ENCODE measurements at regions not wholly inside any gene's neighbourhood (a gene's known extent, or its start where the extent isn't known, plus 50 kb on each side); places are given as distances from the start of the nearest gene placed in this dataset.

DNA sequence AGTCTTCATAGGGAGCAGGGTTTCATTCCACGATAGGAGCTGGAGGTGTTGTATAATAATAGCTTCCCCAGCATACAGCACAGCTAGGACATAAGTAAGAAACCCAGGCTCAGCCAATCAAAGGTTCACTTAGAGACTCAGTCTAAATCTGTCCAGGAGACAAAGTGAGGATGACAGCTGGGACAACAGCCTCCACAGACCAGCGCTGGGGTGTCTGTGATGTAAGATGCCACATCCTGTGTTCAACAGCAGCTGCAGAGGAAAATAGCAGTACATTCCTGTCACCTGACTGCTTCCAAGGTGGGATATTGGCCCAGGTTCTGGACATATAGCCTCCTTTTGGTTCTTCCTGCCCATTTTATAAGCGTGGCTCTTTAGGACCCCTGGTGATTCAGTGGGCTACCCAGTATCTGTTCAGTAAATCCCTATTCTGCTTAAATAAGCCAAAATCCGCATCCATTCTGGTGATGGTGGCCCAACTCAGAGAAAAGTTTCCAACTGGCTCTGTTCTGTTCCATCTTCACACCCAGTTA is 176.8 kb upstream of the SYT6 start:
- Histone ChIP-seq H3K36me3 (ENCODE audit: control insufficient read depth in 1 of 2, insufficient read depth in 2 of 2, low read length in 2 of 2) (no peaks in the 10 kb centered on the region), H3K4me3 (ENCODE audit: low read depth, low read length) (no peak overlapping the region), H2BK5ac (ENCODE audit: low read depth, low read length, poor library complexity) (no peak overlapping the region), H2BK120ac (ENCODE audit: insufficient read depth, low read length, poor library complexity) (no peak overlapping the region), H3K18ac (ENCODE audit: low read length) (no peak overlapping the region), H2AFZ (ENCODE audit: insufficient read depth, low read length, poor library complexity) (no peak overlapping the region), H3K79me2 (ENCODE audit: control insufficient read depth, insufficient read depth, low read length, poor library complexity) (no peaks in the 10 kb centered on the region), H3K79me1 (ENCODE audit: low read length) (no peaks in the 10 kb centered on the region), H4K12ac (ENCODE audit: low read depth, low read length) (no peak overlapping the region), H3K9ac (ENCODE audit: low read length) (no peak overlapping the region), H2BK12ac (ENCODE audit: low read length) (no peak overlapping the region), H3K4ac (ENCODE audit: low read depth, low read length) (no peak overlapping the region), H3K27ac (ENCODE audit: low read depth, low read length) (no peak overlapping the region), H3K27me3 (ENCODE audit: insufficient read depth, low read length) (peaks cover 2% of the 10 kb centered on the region), H4K8ac (ENCODE audit: low read depth, low read length) (no peak overlapping the region), H3K14ac (ENCODE audit: low read length) (no peak overlapping the region), H4K91ac (ENCODE audit: low read depth, low read length) (no peak overlapping the region), H2AK5ac (ENCODE audit: low read length) (no peak overlapping the region), H3K4me1 (ENCODE audit: control insufficient read depth in 1 of 2, insufficient read depth in 2 of 2, low read length in 2 of 2) (no peaks in the 10 kb centered on the region), H3K4me2 (ENCODE audit: low read length) (no peak overlapping the region), H3K9me3 (ENCODE audit: insufficient read depth, low read depth, low read length) (peaks cover 5% of the 10 kb centered on the region), H3K23ac (ENCODE audit: low read length) (no peak overlapping the region)
- no peak for DNase-seq
- no CpG with 5 or more reads among the region's 4 CpGs for WGBS (ENCODE audit: extremely low coverage, insufficient coverage, insufficient read length)

DNA sequence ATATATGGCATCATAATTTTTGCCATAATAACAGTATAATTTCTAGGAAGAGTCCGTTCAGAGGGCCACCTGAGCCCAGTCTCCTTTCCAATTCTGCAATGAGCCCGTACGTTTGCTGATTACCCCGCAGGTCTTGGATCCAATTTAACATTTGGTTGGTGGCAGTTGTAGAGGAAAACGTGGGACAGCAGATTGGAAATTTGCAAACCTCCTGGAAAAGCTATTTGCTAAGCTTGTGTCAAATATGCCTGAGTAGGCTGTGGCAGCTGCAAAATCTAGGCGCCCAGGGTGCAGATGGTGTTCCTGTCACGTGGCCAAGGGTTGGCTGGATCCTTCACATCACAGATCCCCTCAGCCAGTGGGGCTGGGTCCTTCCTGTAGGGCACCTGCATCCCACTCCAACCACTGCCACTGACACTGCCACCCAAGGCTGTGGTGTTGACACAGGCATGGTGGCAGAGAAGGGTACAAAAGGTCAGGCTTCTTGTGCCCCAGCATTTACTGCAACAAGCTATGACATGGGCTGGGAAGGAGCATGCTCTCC is 174.8 kb upstream of the SYT6 start:
- H2AK5ac ChIP-seq (ENCODE audit: low read length): no peak overlapping the region
- no peaks in the 10 kb centered on the region for H3K79me1 ChIP-seq (ENCODE audit: low read length)
- no CpG with 5 or more reads among the region's 7 CpGs for WGBS (ENCODE audit: extremely low coverage, insufficient coverage, insufficient read length)
- no peak overlapping the region for H2BK120ac ChIP-seq (ENCODE audit: insufficient read depth, low read length, poor library complexity)
- no peak overlapping the region for H2AFZ ChIP-seq (ENCODE audit: insufficient read depth, low read length, poor library complexity)
- no peak overlapping the region for H4K12ac ChIP-seq (ENCODE audit: low read depth, low read length)
- peak overlapping the region; percentile 54 for H3K4me3 ChIP-seq (ENCODE audit: low read depth, low read length)
- no peak overlapping the region for H3K27ac ChIP-seq (ENCODE audit: low read depth, low read length)
- no peaks in the 10 kb centered on the region for H3K4me1 ChIP-seq (ENCODE audit: control insufficient read depth in 1 of 2, insufficient read depth in 2 of 2, low read length in 2 of 2)
- H2BK5ac ChIP-seq (ENCODE audit: low read depth, low read length, poor library complexity): no peak overlapping the region
- no peak overlapping the region for H3K4me2 ChIP-seq (ENCODE audit: low read length)
- no peaks in the 10 kb centered on the region for H3K36me3 ChIP-seq (ENCODE audit: control insufficient read depth in 1 of 2, insufficient read depth in 2 of 2, low read length in 2 of 2)
- H3K9me3 ChIP-seq (ENCODE audit: insufficient read depth, low read depth, low read length): peaks cover 5% of the 10 kb centered on the region
- peaks cover 2% of the 10 kb centered on the region for H3K27me3 ChIP-seq (ENCODE audit: insufficient read depth, low read length)
- H4K91ac ChIP-seq (ENCODE audit: low read depth, low read length): no peak overlapping the region
- H3K18ac ChIP-seq (ENCODE audit: low read length): no peak overlapping the region
- no peak for DNase-seq
- H3K14ac ChIP-seq (ENCODE audit: low read length): no peak overlapping the region
- H4K8ac ChIP-seq (ENCODE audit: low read depth, low read length): no peak overlapping the region
- H3K79me2 ChIP-seq (ENCODE audit: control insufficient read depth, insufficient read depth, low read length, poor library complexity): no peaks in the 10 kb centered on the region
- H3K23ac ChIP-seq (ENCODE audit: low read length): no peak overlapping the region
- no peak overlapping the region for H2BK12ac ChIP-seq (ENCODE audit: low read length)
- peak overlapping the region; percentile 56 for H3K9ac ChIP-seq (ENCODE audit: low read length)
- no peak overlapping the region for H3K4ac ChIP-seq (ENCODE audit: low read depth, low read length)

DNA sequence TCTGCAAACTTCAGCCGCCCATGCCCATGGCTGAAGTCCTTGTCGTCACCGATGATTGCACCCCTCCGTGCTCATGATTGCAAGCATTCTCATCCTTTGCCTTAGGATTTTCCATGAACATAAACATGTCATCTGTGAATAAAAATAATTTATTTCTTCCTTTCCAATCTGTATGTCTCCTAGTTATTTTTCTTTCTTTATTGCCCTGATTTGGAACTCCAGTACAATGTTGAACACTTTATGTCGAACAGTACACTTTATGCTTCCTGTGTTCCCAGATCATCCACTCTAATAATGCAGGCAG is 170.9 kb upstream of the SYT6 start:
- no CpG with 5 or more reads among the region's 5 CpGs for WGBS (ENCODE audit: extremely low coverage, insufficient coverage, insufficient read length)
- Histone ChIP-seq H4K12ac (ENCODE audit: low read depth, low read length) (no peak overlapping the region), H2BK120ac (ENCODE audit: insufficient read depth, low read length, poor library complexity) (no peak overlapping the region)

DNA sequence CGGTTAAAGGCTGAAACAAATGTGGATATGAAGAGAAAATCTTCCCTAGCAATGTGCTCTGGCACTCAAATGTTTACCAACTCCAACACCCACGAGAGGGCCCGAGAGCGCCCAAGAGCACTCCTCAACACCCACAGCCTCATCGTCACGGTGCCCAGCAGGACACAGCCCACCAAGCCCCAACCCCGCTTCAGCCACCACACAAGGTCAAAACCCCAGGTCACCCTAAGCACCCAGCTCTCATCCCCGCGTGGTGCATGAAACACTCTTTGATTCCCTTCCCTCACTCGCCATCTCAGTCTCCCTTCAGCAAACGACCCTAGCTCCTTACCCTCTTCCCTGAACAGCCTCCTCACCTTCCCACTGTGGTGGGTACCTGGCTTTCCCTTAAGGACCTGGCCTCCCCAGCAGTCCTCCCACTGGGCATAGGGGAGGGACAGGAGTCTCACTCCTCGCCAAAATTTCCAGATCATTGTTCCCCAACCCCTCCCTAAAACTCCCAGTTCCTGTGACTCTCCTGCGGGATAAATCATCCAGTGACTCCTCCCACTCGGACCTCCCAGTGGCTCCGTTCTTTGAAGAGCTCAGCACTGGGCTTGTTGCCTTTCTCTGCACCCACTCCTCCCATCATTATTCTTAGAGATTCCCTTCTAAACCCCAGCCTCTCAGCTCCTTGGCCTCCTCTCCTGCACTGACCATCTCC is 170.4 kb upstream of the SYT6 start:
- Histone ChIP-seq H3K36me3 (ENCODE audit: control insufficient read depth in 1 of 2, insufficient read depth in 2 of 2, low read length in 2 of 2) (no peaks in the 10 kb centered on the region), H2BK5ac (ENCODE audit: low read depth, low read length, poor library complexity) (no peak overlapping the region), H2AFZ (ENCODE audit: insufficient read depth, low read length, poor library complexity) (no peak overlapping the region), H3K27ac (ENCODE audit: low read depth, low read length) (no peak overlapping the region), H4K91ac (ENCODE audit: low read depth, low read length) (no peak overlapping the region), H3K14ac (ENCODE audit: low read length) (no peak overlapping the region), H3K79me2 (ENCODE audit: control insufficient read depth, insufficient read depth, low read length, poor library complexity) (no peaks in the 10 kb centered on the region), H3K18ac (ENCODE audit: low read length) (no peak overlapping the region), H4K8ac (ENCODE audit: low read depth, low read length) (no peak overlapping the region), H3K9me3 (ENCODE audit: insufficient read depth, low read depth, low read length) (peaks cover 5% of the 10 kb centered on the region), H3K27me3 (ENCODE audit: insufficient read depth, low read length) (no peaks in the 10 kb centered on the region), H3K4me1 (ENCODE audit: control insufficient read depth in 1 of 2, insufficient read depth in 2 of 2, low read length in 2 of 2) (no peaks in the 10 kb centered on the region), H2BK120ac (ENCODE audit: insufficient read depth, low read length, poor library complexity) (no peak overlapping the region), H3K4me2 (ENCODE audit: low read length) (no peak overlapping the region), H3K23ac (ENCODE audit: low read length) (no peak overlapping the region), H3K4ac (ENCODE audit: low read depth, low read length) (no peak overlapping the region), H4K12ac (ENCODE audit: low read depth, low read length) (no peak overlapping the region), H3K4me3 (ENCODE audit: low read depth, low read length) (no peak overlapping the region), H2AK5ac (ENCODE audit: low read length) (no peak overlapping the region), H3K9ac (ENCODE audit: low read length) (peak overlapping the region; percentile 11), H2BK12ac (ENCODE audit: low read length) (no peak overlapping the region), H3K79me1 (ENCODE audit: low read length) (no peaks in the 10 kb centered on the region)
- no CpG with 5 or more reads among the region's 15 CpGs for WGBS (ENCODE audit: extremely low coverage, insufficient coverage, insufficient read length)
- DNase-seq: no peak

More for the DNA sequence above, 170.9 kb upstream of the SYT6 start:
- H3K36me3 ChIP-seq (ENCODE audit: control insufficient read depth in 1 of 2, insufficient read depth in 2 of 2, low read length in 2 of 2): no peaks in the 10 kb centered on the region
- H3K4me1 ChIP-seq (ENCODE audit: control insufficient read depth in 1 of 2, insufficient read depth in 2 of 2, low read length in 2 of 2): no peaks in the 10 kb centered on the region
- no peak overlapping the region for H4K8ac ChIP-seq (ENCODE audit: low read depth, low read length)
- H3K14ac ChIP-seq (ENCODE audit: low read length): no peak overlapping the region
- H3K9ac ChIP-seq (ENCODE audit: low read length): no peak overlapping the region
- H3K4ac ChIP-seq (ENCODE audit: low read depth, low read length): no peak overlapping the region
- H2AK5ac ChIP-seq (ENCODE audit: low read length): no peak overlapping the region
- DNase-seq: no peak
- H3K9me3 ChIP-seq (ENCODE audit: insufficient read depth, low read depth, low read length): peaks cover 5% of the 10 kb centered on the region
- H3K79me2 ChIP-seq (ENCODE audit: control insufficient read depth, insufficient read depth, low read length, poor library complexity): no peaks in the 10 kb centered on the region
- no peak overlapping the region for H3K4me3 ChIP-seq (ENCODE audit: low read depth, low read length)
- H2AFZ ChIP-seq (ENCODE audit: insufficient read depth, low read length, poor library complexity): no peak overlapping the region
- no peak overlapping the region for H3K18ac ChIP-seq (ENCODE audit: low read length)
- H3K79me1 ChIP-seq (ENCODE audit: low read length): no peaks in the 10 kb centered on the region
- H3K27me3 ChIP-seq (ENCODE audit: insufficient read depth, low read length): no peaks in the 10 kb centered on the region
- H2BK12ac ChIP-seq (ENCODE audit: low read length): no peak overlapping the region
- no peak overlapping the region for H4K91ac ChIP-seq (ENCODE audit: low read depth, low read length)
- H3K27ac ChIP-seq (ENCODE audit: low read depth, low read length): no peak overlapping the region
- no peak overlapping the region for H3K23ac ChIP-seq (ENCODE audit: low read length)
- no peak overlapping the region for H3K4me2 ChIP-seq (ENCODE audit: low read length)
- no peak overlapping the region for H2BK5ac ChIP-seq (ENCODE audit: low read depth, low read length, poor library complexity)

All from trophoblast cell (in vitro differentiated cells and primary cell).